ENCODE measurements at regions not wholly inside any gene's neighbourhood (a gene's known extent, or its start where the extent isn't known, plus 50 kb on each side); places are given as distances from the start of the nearest gene placed in this dataset.

GRCh38 chr2:206846981-206847834 lies 81.8 kb downstream of the FASTKD2 start:
- TF ChIP-seq CTCF (IDR thresholded peaks at IDR 0.05) (no peak), POLR2A (IDR thresholded peaks at IDR 0.05) (no peak)

Data from body of pancreas (tissue), 4 donors.